HEK293 (cell line): ENCODE measurements at regions not wholly inside any gene's neighbourhood (a gene's known extent, or its start where the extent isn't known, plus 50 kb on each side); places are given as distances from the start of the nearest gene placed in this dataset.

Source experiments
- CTCF ChIA-PET: fragments of 350-600 bp; formaldehyde crosslinking; extraction: SDS; loops from one replicate; lab custom pipeline; 2021; ENCODE audit warnings: antibody characterized with exemption; lab: Yijun Ruan, JAX
- POLR2A ChIA-PET: fragments of 300-600 bp; formaldehyde crosslinking; extraction: SDS; loops from one replicate; lab custom pipeline; 2020; ENCODE audit warnings: antibody characterized with exemption, inconsistent platforms; lab: Yijun Ruan, JAX
- H3K27ac ChIP-seq: fragments of 200-500 bp; sonication (Bioruptor generic); 2 replicates; pipeline ENCODE4 v1.5.1; 2014; ENCODE audit warnings: low read depth, low read length, control low read depth, inconsistent platforms; ENCODE audit errors: extremely low read depth
- H3K36me3 ChIP-seq, 2 experiments: fragments of 200-500 bp in 1 of 2; sonication (Bioruptor generic) in 1 of 2; 1 replicate in 1 of 2; 2 replicates in 1 of 2; pipeline ENCODE4 v1.5.1; 2014 to 2017; ENCODE audit warnings: inconsistent platforms in 2 of 2, low read length in 2 of 2; ENCODE audit not compliant: control insufficient read depth in 2 of 2, insufficient read depth in 1 of 2
- H3K4me1 ChIP-seq: fragments of 200-500 bp; sonication (Bioruptor generic); 2 replicates; pipeline ENCODE4 v1.5.1; 2014; ENCODE audit warnings: mild to moderate bottlenecking, low read length, inconsistent platforms; ENCODE audit not compliant: control insufficient read depth, insufficient read depth
- H3K4me3 ChIP-seq: 2 replicates; pipeline ENCODE4 v1.5.1; 2011; ENCODE audit warnings: low read depth, mild to moderate bottlenecking, control low read depth, low read length, moderate library complexity
- H3K9me3 ChIP-seq: fragments of 200-500 bp; sonication (Bioruptor generic); 2 replicates; pipeline ENCODE4 v1.5.1; 2014; ENCODE audit warnings: low read depth, low read length, inconsistent platforms; ENCODE audit not compliant: control insufficient read depth, insufficient read depth
- EGR2 ChIP-seq: fragments of 450-650 bp; formaldehyde crosslinking; IDR thresholded peaks from 2 replicates; pipeline ENCODE4 v1.5.1; 2016; ENCODE audit warnings: low read depth, missing biosample characterization, missing genetic modification characterization
- GLI4 ChIP-seq: fragments of 450-650 bp; formaldehyde crosslinking; IDR thresholded peaks from 2 replicates; pipeline ENCODE4 v1.5.1; 2016; ENCODE audit warnings: missing biosample characterization, missing genetic modification characterization
- KLF16 ChIP-seq: fragments of 450-650 bp; formaldehyde crosslinking; IDR thresholded peaks from 2 replicates; pipeline ENCODE4 v1.5.1; 2017; ENCODE audit warnings: missing biosample characterization, missing genetic modification characterization
- OVOL3 ChIP-seq: fragments of 450-650 bp; formaldehyde crosslinking; IDR thresholded peaks from 2 replicates; pipeline ENCODE4 v1.5.1; 2016; ENCODE audit warnings: missing biosample characterization, missing genetic modification characterization
- RBAK ChIP-seq: fragments of 450-650 bp; formaldehyde crosslinking; IDR thresholded peaks from 2 replicates; pipeline ENCODE4 v1.5.1; 2016; ENCODE audit warnings: missing biosample characterization, missing genetic modification characterization
- ZBTB7A ChIP-seq: fragments of 450-650 bp; formaldehyde crosslinking; IDR thresholded peaks from 2 replicates; pipeline ENCODE4 v1.5.1; 2016; ENCODE audit warnings: low read depth, missing biosample characterization, missing genetic modification characterization
- ZNF23 ChIP-seq: fragments of 450-650 bp; formaldehyde crosslinking; IDR thresholded peaks from 2 replicates; pipeline ENCODE4 v1.5.1; 2016; ENCODE audit warnings: missing biosample characterization, missing genetic modification characterization, borderline replicate concordance
- ZNF366 ChIP-seq: fragments of 450-650 bp; formaldehyde crosslinking; conservative IDR thresholded peaks from 2 replicates; pipeline ENCODE4 v1.5.1; 2016; ENCODE audit warnings: missing biosample characterization, missing genetic modification characterization
- ZNF514 ChIP-seq: fragments of 450-650 bp; formaldehyde crosslinking; IDR thresholded peaks from 2 replicates; pipeline ENCODE4 v1.5.1; 2016; ENCODE audit warnings: missing biosample characterization, missing genetic modification characterization
- TF ChIP-seq, protein P1 (sequence below): fragments of 450-650 bp; formaldehyde crosslinking; IDR thresholded peaks from 2 replicates; pipeline ENCODE4 v1.5.1; 2016; ENCODE audit warnings: missing biosample characterization, missing genetic modification characterization
- TF ChIP-seq, protein P2 (sequence below): fragments of 450-650 bp; formaldehyde crosslinking; IDR thresholded peaks from 2 replicates; pipeline ENCODE4 v1.5.1; 2016; ENCODE audit warnings: missing biosample characterization, missing genetic modification characterization
- TF ChIP-seq, protein P3 (sequence below): fragments of 450-650 bp; formaldehyde crosslinking; IDR thresholded peaks from 2 replicates; pipeline ENCODE4 v1.5.1; 2016; ENCODE audit warnings: missing biosample characterization, missing genetic modification characterization
- TF ChIP-seq, protein P4 (sequence below): fragments of 450-650 bp; formaldehyde crosslinking; IDR thresholded peaks from 2 replicates; pipeline ENCODE4 v1.5.1; 2016; ENCODE audit warnings: missing biosample characterization, missing genetic modification characterization
- TF ChIP-seq, protein P5 (sequence below): fragments of 450-650 bp; formaldehyde crosslinking; IDR thresholded peaks from 2 replicates; pipeline ENCODE4 v1.5.1; 2017; ENCODE audit warnings: missing biosample characterization, missing genetic modification characterization
- TF ChIP-seq, protein P6 (sequence below): fragments of 450-650 bp; formaldehyde crosslinking; IDR thresholded peaks from 2 replicates; pipeline ENCODE4 v1.5.1; 2016; ENCODE audit warnings: missing biosample characterization, missing genetic modification characterization
- TF ChIP-seq, protein P7 (sequence below): fragments of 450-650 bp; formaldehyde crosslinking; IDR thresholded peaks from 2 replicates; pipeline ENCODE4 v1.5.1; 2016; ENCODE audit warnings: missing biosample characterization, missing genetic modification characterization, borderline replicate concordance
- TF ChIP-seq, protein P8 (sequence below): fragments of 450-650 bp; formaldehyde crosslinking; IDR thresholded peaks from 2 replicates; pipeline ENCODE4 v1.5.1; 2016; ENCODE audit warnings: missing biosample characterization, missing genetic modification characterization

DNA sequence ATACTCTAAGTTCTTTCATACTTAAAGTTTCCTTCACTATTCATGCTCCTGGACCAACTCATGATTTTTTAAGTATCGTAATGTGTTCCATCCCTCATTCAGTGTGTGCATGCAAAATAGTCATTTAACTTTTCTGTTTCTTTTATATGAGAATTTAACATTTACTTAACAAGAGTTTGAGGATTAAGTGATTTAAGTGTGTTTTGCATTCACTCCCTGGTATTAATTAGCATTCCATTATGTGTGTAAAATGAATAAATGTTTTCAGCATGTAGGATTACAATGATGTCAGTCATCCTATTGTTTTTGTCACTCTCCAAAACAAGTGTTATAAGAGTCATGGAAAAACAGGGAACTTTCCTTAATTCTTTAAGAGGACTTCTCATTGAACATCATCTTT is 457.7 kb downstream of the IPMK start (continued):
- TF ChIP-seq, protein P1, sequence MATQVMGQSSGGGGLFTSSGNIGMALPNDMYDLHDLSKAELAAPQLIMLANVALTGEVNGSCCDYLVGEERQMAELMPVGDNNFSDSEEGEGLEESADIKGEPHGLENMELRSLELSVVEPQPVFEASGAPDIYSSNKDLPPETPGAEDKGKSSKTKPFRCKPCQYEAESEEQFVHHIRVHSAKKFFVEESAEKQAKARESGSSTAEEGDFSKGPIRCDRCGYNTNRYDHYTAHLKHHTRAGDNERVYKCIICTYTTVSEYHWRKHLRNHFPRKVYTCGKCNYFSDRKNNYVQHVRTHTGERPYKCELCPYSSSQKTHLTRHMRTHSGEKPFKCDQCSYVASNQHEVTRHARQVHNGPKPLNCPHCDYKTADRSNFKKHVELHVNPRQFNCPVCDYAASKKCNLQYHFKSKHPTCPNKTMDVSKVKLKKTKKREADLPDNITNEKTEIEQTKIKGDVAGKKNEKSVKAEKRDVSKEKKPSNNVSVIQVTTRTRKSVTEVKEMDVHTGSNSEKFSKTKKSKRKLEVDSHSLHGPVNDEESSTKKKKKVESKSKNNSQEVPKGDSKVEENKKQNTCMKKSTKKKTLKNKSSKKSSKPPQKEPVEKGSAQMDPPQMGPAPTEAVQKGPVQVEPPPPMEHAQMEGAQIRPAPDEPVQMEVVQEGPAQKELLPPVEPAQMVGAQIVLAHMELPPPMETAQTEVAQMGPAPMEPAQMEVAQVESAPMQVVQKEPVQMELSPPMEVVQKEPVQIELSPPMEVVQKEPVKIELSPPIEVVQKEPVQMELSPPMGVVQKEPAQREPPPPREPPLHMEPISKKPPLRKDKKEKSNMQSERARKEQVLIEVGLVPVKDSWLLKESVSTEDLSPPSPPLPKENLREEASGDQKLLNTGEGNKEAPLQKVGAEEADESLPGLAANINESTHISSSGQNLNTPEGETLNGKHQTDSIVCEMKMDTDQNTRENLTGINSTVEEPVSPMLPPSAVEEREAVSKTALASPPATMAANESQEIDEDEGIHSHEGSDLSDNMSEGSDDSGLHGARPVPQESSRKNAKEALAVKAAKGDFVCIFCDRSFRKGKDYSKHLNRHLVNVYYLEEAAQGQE (tag by site-specific recombination), result no peak
- TF ChIP-seq OVOL3 (tag by site-specific recombination), result no peak
- TF ChIP-seq, protein P2, sequence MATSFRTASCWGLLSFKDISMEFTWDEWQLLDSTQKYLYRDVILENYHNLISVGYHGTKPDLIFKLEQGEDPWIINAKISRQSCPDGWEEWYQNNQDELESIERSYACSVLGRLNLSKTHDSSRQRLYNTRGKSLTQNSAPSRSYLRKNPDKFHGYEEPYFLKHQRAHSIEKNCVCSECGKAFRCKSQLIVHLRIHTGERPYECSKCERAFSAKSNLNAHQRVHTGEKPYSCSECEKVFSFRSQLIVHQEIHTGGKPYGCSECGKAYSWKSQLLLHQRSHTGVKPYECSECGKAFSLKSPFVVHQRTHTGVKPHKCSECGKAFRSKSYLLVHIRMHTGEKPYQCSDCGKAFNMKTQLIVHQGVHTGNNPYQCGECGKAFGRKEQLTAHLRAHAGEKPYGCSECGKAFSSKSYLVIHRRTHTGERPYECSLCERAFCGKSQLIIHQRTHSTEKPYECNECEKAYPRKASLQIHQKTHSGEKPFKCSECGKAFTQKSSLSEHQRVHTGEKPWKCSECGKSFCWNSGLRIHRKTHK (tag by site-specific recombination), result no peak
- TF ChIP-seq ZBTB7A (tag by site-specific recombination), result no peak
- no peak for TF ChIP-seq EGR2 (tag by site-specific recombination)
- no peak for TF ChIP-seq GLI4 (tag by site-specific recombination)
- TF ChIP-seq, protein P3, sequence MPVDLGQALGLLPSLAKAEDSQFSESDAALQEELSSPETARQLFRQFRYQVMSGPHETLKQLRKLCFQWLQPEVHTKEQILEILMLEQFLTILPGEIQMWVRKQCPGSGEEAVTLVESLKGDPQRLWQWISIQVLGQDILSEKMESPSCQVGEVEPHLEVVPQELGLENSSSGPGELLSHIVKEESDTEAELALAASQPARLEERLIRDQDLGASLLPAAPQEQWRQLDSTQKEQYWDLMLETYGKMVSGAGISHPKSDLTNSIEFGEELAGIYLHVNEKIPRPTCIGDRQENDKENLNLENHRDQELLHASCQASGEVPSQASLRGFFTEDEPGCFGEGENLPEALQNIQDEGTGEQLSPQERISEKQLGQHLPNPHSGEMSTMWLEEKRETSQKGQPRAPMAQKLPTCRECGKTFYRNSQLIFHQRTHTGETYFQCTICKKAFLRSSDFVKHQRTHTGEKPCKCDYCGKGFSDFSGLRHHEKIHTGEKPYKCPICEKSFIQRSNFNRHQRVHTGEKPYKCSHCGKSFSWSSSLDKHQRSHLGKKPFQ, result no peak

DNA sequence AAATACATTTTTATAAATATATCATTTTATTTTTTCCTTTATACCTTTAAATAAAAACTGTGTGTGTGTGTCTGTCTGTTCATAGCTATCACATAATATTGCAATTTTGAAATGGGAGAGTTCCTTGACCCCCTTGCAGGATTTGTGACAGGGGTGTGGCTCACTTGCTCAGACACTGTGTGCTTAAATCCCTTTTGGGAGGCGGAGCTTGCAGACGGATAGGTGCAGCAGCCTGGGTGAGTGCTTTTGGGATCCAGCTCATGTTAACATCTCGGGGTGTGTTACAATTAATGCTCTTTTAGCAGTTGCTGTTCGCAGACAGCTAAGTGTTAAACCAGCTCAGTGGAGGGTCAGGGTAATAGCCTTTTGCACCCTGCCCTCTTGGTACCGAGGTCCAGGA is 459.8 kb downstream of the IPMK start:
- POLR2A ChIA-PET, result no interaction called here
- TF ChIP-seq, protein P4, sequence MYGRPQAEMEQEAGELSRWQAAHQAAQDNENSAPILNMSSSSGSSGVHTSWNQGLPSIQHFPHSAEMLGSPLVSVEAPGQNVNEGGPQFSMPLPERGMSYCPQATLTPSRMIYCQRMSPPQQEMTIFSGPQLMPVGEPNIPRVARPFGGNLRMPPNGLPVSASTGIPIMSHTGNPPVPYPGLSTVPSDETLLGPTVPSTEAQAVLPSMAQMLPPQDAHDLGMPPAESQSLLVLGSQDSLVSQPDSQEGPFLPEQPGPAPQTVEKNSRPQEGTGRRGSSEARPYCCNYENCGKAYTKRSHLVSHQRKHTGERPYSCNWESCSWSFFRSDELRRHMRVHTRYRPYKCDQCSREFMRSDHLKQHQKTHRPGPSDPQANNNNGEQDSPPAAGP (tag by site-specific recombination), result no peak
- TF ChIP-seq, protein P5, sequence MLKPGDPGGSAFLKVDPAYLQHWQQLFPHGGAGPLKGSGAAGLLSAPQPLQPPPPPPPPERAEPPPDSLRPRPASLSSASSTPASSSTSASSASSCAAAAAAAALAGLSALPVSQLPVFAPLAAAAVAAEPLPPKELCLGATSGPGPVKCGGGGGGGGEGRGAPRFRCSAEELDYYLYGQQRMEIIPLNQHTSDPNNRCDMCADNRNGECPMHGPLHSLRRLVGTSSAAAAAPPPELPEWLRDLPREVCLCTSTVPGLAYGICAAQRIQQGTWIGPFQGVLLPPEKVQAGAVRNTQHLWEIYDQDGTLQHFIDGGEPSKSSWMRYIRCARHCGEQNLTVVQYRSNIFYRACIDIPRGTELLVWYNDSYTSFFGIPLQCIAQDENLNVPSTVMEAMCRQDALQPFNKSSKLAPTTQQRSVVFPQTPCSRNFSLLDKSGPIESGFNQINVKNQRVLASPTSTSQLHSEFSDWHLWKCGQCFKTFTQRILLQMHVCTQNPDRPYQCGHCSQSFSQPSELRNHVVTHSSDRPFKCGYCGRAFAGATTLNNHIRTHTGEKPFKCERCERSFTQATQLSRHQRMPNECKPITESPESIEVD (tag by site-specific recombination), result no peak
- TF ChIP-seq ZNF366 (tag by site-specific recombination), result no peak
- no peak for TF ChIP-seq RBAK (tag by site-specific recombination)
- no peak for TF ChIP-seq ZNF23 (tag by site-specific recombination)
- no peak for TF ChIP-seq ZNF514 (tag by site-specific recombination)
- TF ChIP-seq KLF16 (tag by site-specific recombination), result no peak
- TF ChIP-seq, protein P6, sequence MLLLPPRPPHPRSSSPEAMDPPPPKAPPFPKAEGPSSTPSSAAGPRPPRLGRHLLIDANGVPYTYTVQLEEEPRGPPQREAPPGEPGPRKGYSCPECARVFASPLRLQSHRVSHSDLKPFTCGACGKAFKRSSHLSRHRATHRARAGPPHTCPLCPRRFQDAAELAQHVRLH (tag by site-specific recombination), result no peak
- TF ChIP-seq, protein P7, sequence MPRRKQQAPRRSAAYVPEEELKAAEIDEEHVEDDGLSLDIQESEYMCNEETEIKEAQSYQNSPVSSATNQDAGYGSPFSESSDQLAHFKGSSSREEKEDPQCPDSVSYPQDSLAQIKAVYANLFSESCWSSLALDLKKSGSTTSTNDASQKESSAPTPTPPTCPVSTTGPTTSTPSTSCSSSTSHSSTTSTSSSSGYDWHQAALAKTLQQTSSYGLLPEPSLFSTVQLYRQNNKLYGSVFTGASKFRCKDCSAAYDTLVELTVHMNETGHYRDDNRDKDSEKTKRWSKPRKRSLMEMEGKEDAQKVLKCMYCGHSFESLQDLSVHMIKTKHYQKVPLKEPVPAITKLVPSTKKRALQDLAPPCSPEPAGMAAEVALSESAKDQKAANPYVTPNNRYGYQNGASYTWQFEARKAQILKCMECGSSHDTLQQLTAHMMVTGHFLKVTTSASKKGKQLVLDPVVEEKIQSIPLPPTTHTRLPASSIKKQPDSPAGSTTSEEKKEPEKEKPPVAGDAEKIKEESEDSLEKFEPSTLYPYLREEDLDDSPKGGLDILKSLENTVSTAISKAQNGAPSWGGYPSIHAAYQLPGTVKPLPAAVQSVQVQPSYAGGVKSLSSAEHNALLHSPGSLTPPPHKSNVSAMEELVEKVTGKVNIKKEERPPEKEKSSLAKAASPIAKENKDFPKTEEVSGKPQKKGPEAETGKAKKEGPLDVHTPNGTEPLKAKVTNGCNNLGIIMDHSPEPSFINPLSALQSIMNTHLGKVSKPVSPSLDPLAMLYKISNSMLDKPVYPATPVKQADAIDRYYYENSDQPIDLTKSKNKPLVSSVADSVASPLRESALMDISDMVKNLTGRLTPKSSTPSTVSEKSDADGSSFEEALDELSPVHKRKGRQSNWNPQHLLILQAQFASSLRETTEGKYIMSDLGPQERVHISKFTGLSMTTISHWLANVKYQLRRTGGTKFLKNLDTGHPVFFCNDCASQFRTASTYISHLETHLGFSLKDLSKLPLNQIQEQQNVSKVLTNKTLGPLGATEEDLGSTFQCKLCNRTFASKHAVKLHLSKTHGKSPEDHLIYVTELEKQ (tag by site-specific recombination), result no peak
- TF ChIP-seq EGR2 (tag by site-specific recombination), result no peak
- TF ChIP-seq, protein P8, sequence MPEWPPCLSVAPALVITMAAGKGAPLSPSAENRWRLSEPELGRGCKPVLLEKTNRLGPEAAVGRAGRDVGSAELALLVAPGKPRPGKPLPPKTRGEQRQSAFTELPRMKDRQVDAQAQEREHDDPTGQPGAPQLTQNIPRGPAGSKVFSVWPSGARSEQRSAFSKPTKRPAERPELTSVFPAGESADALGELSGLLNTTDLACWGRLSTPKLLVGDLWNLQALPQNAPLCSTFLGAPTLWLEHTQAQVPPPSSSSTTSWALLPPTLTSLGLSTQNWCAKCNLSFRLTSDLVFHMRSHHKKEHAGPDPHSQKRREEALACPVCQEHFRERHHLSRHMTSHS (tag by site-specific recombination), result no peak
- H3K36me3 ChIP-seq, result no peaks in the 10 kb centered on the region
- no peak overlapping the region for H3K4me3 ChIP-seq
- CTCF ChIA-PET, result interaction anchor here (0.6 kb wide), 1 partner anchor 60 kb away, joined by 3 read pairs; no protein-coding TSS in a partner anchor
- H3K27ac ChIP-seq, result no peak overlapping the region
- no peaks in the 10 kb centered on the region for H3K9me3 ChIP-seq
- H3K4me1 ChIP-seq, result no peaks in the 10 kb centered on the region
